OCI-LY1 (cell line): ENCODE measurements at regions not wholly inside any gene's neighbourhood (a gene's known extent, or its start where the extent isn't known, plus 50 kb on each side); places are given as distances from the start of the nearest gene placed in this dataset.

Experiments used
- H2AFZ ChIP-seq: fragments of 200-600 bp; sonication (generic), shearing (Covaris generic); 2 replicates; pipeline ENCODE4 v1.6.0; 2014; ENCODE audit warnings: antibody characterized with exemption, mild to moderate bottlenecking, low read length
- H3F3A ChIP-seq: fragments of 200-600 bp; sonication (generic), shearing (Covaris generic); 2 replicates; pipeline ENCODE4 v1.6.0; 2014; ENCODE audit warnings: mild to moderate bottlenecking, antibody characterized with exemption, low read length, moderate library complexity; ENCODE audit not compliant: insufficient read depth
- H3K27ac ChIP-seq: fragments of 200-600 bp; sonication (generic); 2 replicates; pipeline ENCODE4 v1.5.1; 2014; ENCODE audit warnings: low read length, mixed run types, mild to moderate bottlenecking, low read depth; ENCODE audit not compliant: poor library complexity, severe bottlenecking
- H3K27me3 ChIP-seq: fragments of 200-600 bp; sonication (generic); 2 replicates; pipeline ENCODE4 v1.6.0; 2014; ENCODE audit warnings: antibody characterized with exemption, mild to moderate bottlenecking, low read length, moderate library complexity; ENCODE audit not compliant: insufficient read depth
- H3K36me3 ChIP-seq: fragments of 200-600 bp; sonication (generic); 2 replicates; pipeline ENCODE4 v1.6.1; 2014; ENCODE audit warnings: mild to moderate bottlenecking, antibody characterized with exemption, low read length, moderate library complexity, mixed read lengths; ENCODE audit not compliant: insufficient read depth
- H3K4me1 ChIP-seq: fragments of 200-600 bp; sonication (generic); 2 replicates; pipeline ENCODE4 v1.5.1; 2014; ENCODE audit warnings: mild to moderate bottlenecking, low read length, moderate library complexity; ENCODE audit not compliant: insufficient read depth, severe bottlenecking
- H3K4me2 ChIP-seq: fragments of 200-600 bp; sonication (generic), shearing (Covaris generic); 2 replicates; pipeline ENCODE4 v1.6.1; 2014; ENCODE audit warnings: low read length
- H3K4me3 ChIP-seq: fragments of 200-600 bp; sonication (generic); 2 replicates; pipeline ENCODE4 v1.5.1; 2014; ENCODE audit warnings: low read length, low read depth, mild to moderate bottlenecking, mixed read lengths; ENCODE audit not compliant: poor library complexity, severe bottlenecking
- H3K79me2 ChIP-seq: fragments of 200-600 bp; shearing (Covaris generic); 2 replicates; pipeline ENCODE4 v1.6.1; 2016; ENCODE audit warnings: mixed run types, low read length, mixed read lengths; ENCODE audit not compliant: insufficient read depth
- H3K9ac ChIP-seq: fragments of 200-600 bp; sonication (generic), shearing (Covaris generic); 2 replicates; pipeline ENCODE4 v1.6.1; 2014; ENCODE audit warnings: mild to moderate bottlenecking, low read length, mixed read lengths
- H3K9me2 ChIP-seq: fragments of 200-600 bp; sonication (generic), shearing (Covaris generic); 2 replicates; pipeline ENCODE4 v1.6.1; 2014; ENCODE audit warnings: low read depth, mild to moderate bottlenecking, low read length, mixed read lengths
- H3K9me3 ChIP-seq: fragments of 200-600 bp; shearing (Covaris generic); 2 replicates; pipeline ENCODE4 v1.6.1; 2014; ENCODE audit warnings: low read length, mixed read lengths
- H4K20me1 ChIP-seq: fragments of 200-600 bp; sonication (generic), shearing (Covaris generic); 2 replicates; pipeline ENCODE4 v1.6.0; 2016; ENCODE audit warnings: mild to moderate bottlenecking, low read length; ENCODE audit not compliant: insufficient read depth
- EZH2 ChIP-seq: fragments of 200-600 bp; sonication (generic), shearing (Covaris generic); IDR thresholded peaks from 2 replicates; pipeline ENCODE4 v1.8.0; 2017; ENCODE audit warnings: borderline replicate concordance, mixed run types, mild to moderate bottlenecking, antibody characterized with exemption, low read length, moderate library complexity, mixed read lengths
- TF ChIP-seq, protein P1 (sequence below): fragments of 200-600 bp; sonication (generic), shearing (Covaris generic); IDR thresholded peaks from 2 replicates; pipeline ENCODE4 v1.5.1; 2017; ENCODE audit warnings: mild to moderate bottlenecking, antibody characterized with exemption, low read length, moderate library complexity, mixed read lengths

DNA sequence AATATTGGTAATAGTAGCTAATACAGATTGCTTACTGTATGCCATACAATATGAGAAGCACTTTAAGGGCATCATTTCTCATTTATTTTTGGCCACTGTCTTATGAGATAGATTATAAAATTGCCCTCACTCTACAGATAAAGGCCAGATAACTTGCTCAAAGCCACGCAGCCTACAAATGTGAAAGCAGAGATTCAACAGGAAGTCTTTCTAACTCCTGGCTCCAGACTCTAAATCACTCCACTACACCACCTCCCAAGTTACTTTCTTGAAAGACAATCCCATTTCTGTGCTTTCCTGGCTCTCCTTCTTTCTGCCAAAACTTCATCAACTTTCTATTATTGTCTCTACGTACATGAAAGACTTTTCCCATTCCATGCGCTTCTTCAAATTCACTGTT lies 194.7 kb downstream of the FBXO8 start:
- H3K27me3 ChIP-seq = no peaks in the 10 kb centered on the region
- H3K4me3 ChIP-seq = no peak overlapping the region
- TF ChIP-seq EZH2 = no peak
- TF ChIP-seq, protein P1, sequence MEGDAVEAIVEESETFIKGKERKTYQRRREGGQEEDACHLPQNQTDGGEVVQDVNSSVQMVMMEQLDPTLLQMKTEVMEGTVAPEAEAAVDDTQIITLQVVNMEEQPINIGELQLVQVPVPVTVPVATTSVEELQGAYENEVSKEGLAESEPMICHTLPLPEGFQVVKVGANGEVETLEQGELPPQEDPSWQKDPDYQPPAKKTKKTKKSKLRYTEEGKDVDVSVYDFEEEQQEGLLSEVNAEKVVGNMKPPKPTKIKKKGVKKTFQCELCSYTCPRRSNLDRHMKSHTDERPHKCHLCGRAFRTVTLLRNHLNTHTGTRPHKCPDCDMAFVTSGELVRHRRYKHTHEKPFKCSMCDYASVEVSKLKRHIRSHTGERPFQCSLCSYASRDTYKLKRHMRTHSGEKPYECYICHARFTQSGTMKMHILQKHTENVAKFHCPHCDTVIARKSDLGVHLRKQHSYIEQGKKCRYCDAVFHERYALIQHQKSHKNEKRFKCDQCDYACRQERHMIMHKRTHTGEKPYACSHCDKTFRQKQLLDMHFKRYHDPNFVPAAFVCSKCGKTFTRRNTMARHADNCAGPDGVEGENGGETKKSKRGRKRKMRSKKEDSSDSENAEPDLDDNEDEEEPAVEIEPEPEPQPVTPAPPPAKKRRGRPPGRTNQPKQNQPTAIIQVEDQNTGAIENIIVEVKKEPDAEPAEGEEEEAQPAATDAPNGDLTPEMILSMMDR = no peak
- no peaks in the 10 kb centered on the region for H3K9me3 ChIP-seq
- no peaks in the 10 kb centered on the region for H3K4me1 ChIP-seq
- H3K9ac ChIP-seq = no peak overlapping the region
- H3F3A ChIP-seq = no peaks in the 10 kb centered on the region
- no peaks in the 10 kb centered on the region for H3K79me2 ChIP-seq
- no peak overlapping the region for H3K4me2 ChIP-seq
- H3K27ac ChIP-seq = no peak overlapping the region
- no peaks in the 10 kb centered on the region for H3K9me2 ChIP-seq
- H4K20me1 ChIP-seq = no peaks in the 10 kb centered on the region
- H3K36me3 ChIP-seq = no peaks in the 10 kb centered on the region
- H2AFZ ChIP-seq = no peak overlapping the region

GRCh38 chr4:174086829-174087799 lies 196.4 kb downstream of the FBXO8 start:
- no peak for TF ChIP-seq EZH2
- TF ChIP-seq, protein P1 = no peak
- Histone ChIP-seq H3K9me3 (no peaks in the 10 kb centered on the region), H2AFZ (no peak overlapping the region), H3K4me2 (no peak overlapping the region), H3K9ac (no peak overlapping the region), H3K27me3 (no peaks in the 10 kb centered on the region), H3K9me2 (no peaks in the 10 kb centered on the region), H3K36me3 (no peaks in the 10 kb centered on the region), H4K20me1 (no peaks in the 10 kb centered on the region), H3K4me3 (no peak overlapping the region), H3F3A (no peaks in the 10 kb centered on the region), H3K4me1 (no peaks in the 10 kb centered on the region), H3K79me2 (no peaks in the 10 kb centered on the region), H3K27ac (no peak overlapping the region)

DNA sequence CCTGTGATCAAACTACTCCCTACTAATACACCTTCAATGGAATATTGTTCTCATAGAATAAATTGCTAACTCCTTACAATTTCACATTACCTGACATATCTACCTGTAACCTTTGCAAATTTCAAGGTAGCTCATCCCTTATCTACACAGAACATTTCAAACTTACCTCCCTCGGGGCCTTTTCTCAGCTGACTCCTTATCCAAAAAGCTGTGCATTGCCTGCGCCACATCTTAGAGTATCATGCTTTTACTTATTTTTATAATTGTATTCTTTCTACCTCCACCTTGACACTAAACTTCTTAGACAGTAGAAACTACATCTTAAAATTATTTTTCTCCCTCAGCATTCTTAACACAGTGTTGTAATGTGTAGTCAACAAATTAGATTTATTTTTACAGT lies 198.5 kb downstream of the FBXO8 start:
- no peaks in the 10 kb centered on the region for H4K20me1 ChIP-seq
- H3K4me1 ChIP-seq = no peaks in the 10 kb centered on the region
- no peak overlapping the region for H2AFZ ChIP-seq
- H3K4me3 ChIP-seq = no peak overlapping the region
- TF ChIP-seq EZH2 = no peak
- TF ChIP-seq, protein P1 = no peak
- no peak overlapping the region for H3K4me2 ChIP-seq
- H3F3A ChIP-seq = no peaks in the 10 kb centered on the region
- no peaks in the 10 kb centered on the region for H3K36me3 ChIP-seq
- H3K9ac ChIP-seq = no peak overlapping the region
- no peak overlapping the region for H3K27ac ChIP-seq
- no peaks in the 10 kb centered on the region for H3K27me3 ChIP-seq
- H3K9me3 ChIP-seq = no peaks in the 10 kb centered on the region
- H3K9me2 ChIP-seq = no peaks in the 10 kb centered on the region
- H3K79me2 ChIP-seq = no peaks in the 10 kb centered on the region
